Stomach (tissue), 8 donors: ENCODE measurements at regions not wholly inside any gene's neighbourhood (a gene's known extent, or its start where the extent isn't known, plus 50 kb on each side); places are given as distances from the start of the nearest gene placed in this dataset.

Experiments used
- DNase-seq, 2 donors: peaks; one replicate each; pipeline versions ENCODE4 v3.0.0 to v3.0.0-alpha.2; 2013 to 2019
- H3K27ac ChIP-seq, 5 donors: fragments of 200-600 bp in 4 of 5; sonication (generic) in 4 of 5; one replicate each; pipeline ENCODE4 v1.5.1; 2013 to 2019; ENCODE audit warnings: mild to moderate bottlenecking in 1 of 5, moderate library complexity in 1 of 5
- H3K27me3 ChIP-seq, 3 donors: fragments of 200-600 bp; sonication (generic); one replicate each; pipeline ENCODE4 v1.5.1; 2017 to 2019; ENCODE audit warnings: mixed run types in 1 of 3
- H3K36me3 ChIP-seq, 4 donors: fragments of 200-600 bp; sonication (generic); 1 replicate in 3 of 4; 2 replicates in 1 of 4; pipeline ENCODE4 v1.5.1; 2016 to 2019
- H3K4me1 ChIP-seq, 4 donors: fragments of 200-600 bp; sonication (generic); one replicate each; pipeline ENCODE4 v1.5.1; 2016 to 2019
- H3K4me3 ChIP-seq, 4 donors: fragments of 200-600 bp; sonication (generic) in 3 of 4; one replicate each; pipeline ENCODE4 v1.5.1; 2016 to 2019; ENCODE audit warnings: mild to moderate bottlenecking in 1 of 4
- H3K9me3 ChIP-seq, 4 donors: fragments of 200-600 bp; sonication (generic); one replicate each; pipeline ENCODE4 v1.5.1; 2016 to 2019
- EP300 ChIP-seq: sonication (generic); formaldehyde crosslinking; IDR thresholded peaks from one replicate; pipeline ENCODE4 v1.6.1; 2017; ENCODE audit warnings: antibody characterized with exemption
- POLR2A ChIP-seq, 4 donors: fragments of 450-650 bp; IDR thresholded peaks; one replicate each; pipeline ENCODE4 v1.6.1; 2016; ENCODE audit warnings: antibody characterized with exemption in 4 of 4, control low read depth in 2 of 4, mild to moderate bottlenecking in 1 of 4, moderate library complexity in 1 of 4
- POLR2AphosphoS5 ChIP-seq, 3 donors: sonication (generic); formaldehyde crosslinking; IDR thresholded peaks; one replicate each; pipeline ENCODE4 v1.6.1; 2016; ENCODE audit warnings: antibody characterized with exemption in 3 of 3
- WGBS, 5 donors: extraction: QIAGEN DNeasy Blood & Tissue Kit in 3 of 5; methylation state at CpG; one replicate each; pipeline versions ENCODE4 v1.1.5 to v1.1.7; 2013 to 2018; 5-methylcytosine and 5-hydroxymethylcytosine counted together
- intact Hi-C: fragments of 100-400 bp; cut with DNase I; formaldehyde crosslinking; loops from one replicate; pipeline ENCODE4 v1.15.1; 2023; ENCODE audit warnings: low total_unique reads
- TF ChIP-seq, protein P1 (sequence below), 7 experiments: fragments of 450-650 bp in 4 of 7; fragments of 200-600 bp in 3 of 7; sonication (generic) in 3 of 7; IDR thresholded peaks; one replicate each; pipeline ENCODE4 v1.5.1; 2016 to 2019; ENCODE audit warnings: antibody characterized with exemption in 7 of 7, control low read depth in 2 of 7, mild to moderate bottlenecking in 1 of 7
- donor health status: healthy with polysubstance abuse.
- donor health status: Bipolar disorder and iron deficiency.
- donor health status: healthy.

DNA sequence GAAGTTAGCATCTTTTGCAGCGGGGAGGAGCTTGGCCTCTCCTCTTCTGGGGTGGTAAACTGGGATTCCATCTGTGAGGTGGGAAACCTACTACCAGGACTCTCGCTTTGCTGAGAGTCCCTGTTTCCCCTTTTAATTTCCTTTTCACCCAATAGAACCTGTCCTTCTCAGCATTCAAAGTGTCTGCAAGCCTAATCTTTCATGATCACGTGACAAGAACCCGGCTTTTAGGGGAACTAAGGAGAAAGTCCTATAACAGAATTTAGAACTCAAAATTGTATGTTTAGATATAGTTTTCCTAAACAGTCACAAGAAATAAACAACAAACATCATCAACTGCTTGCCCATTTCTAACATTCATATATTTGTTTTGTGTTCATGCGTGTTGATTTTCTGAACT is 103.6 kb upstream of the CDH19 start:
- Histone ChIP-seq H3K36me3 (no peaks in the 10 kb centered on the region), H3K27me3 (no peaks in the 10 kb centered on the region), H3K4me3 (no peak overlapping the region), H3K27ac (no peak overlapping the region), H3K4me1 (no peaks in the 10 kb centered on the region), H3K9me3 (no peaks in the 10 kb centered on the region)
- 82 to 92% (median 87%) methylated on average over 5 of the region's 5 CpGs for WGBS, 5 donors
- no peak for TF ChIP-seq POLR2A (IDR thresholded peaks at IDR 0.05)
- TF ChIP-seq POLR2AphosphoS5 (IDR thresholded peaks at IDR 0.05) = no peak
- no peak for TF ChIP-seq EP300
- TF ChIP-seq, protein P1, sequence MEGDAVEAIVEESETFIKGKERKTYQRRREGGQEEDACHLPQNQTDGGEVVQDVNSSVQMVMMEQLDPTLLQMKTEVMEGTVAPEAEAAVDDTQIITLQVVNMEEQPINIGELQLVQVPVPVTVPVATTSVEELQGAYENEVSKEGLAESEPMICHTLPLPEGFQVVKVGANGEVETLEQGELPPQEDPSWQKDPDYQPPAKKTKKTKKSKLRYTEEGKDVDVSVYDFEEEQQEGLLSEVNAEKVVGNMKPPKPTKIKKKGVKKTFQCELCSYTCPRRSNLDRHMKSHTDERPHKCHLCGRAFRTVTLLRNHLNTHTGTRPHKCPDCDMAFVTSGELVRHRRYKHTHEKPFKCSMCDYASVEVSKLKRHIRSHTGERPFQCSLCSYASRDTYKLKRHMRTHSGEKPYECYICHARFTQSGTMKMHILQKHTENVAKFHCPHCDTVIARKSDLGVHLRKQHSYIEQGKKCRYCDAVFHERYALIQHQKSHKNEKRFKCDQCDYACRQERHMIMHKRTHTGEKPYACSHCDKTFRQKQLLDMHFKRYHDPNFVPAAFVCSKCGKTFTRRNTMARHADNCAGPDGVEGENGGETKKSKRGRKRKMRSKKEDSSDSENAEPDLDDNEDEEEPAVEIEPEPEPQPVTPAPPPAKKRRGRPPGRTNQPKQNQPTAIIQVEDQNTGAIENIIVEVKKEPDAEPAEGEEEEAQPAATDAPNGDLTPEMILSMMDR (IDR thresholded peaks at IDR 0.05) = no peak
- intact Hi-C loops = no loop called here
- DNase-seq = no peak

DNA sequence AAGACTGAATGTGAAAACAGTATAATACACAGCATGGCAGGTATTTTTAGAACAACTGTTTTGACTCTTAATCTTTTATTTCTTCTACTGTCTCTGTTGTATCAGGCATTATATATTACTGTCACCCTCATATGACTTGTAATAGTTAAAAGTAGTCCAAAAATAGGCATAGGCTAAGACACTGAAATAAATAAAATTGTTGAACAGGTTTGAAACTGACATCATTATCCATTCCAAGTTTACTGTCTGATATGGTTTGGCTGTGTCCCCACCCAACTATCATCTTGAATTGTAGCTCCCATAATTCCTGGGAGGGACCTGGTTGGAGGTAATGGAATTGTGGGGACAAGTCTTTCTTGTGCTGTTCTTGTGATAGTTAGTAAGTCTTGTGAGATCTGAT is 91.4 kb upstream of the CDH19 start:
- Histone ChIP-seq H3K36me3 (no peaks in the 10 kb centered on the region), H3K9me3 (no peaks in the 10 kb centered on the region), H3K4me1 (no peaks in the 10 kb centered on the region), H3K27ac (no peak overlapping the region), H3K27me3 (no peaks in the 10 kb centered on the region), H3K4me3 (no peak overlapping the region)
- no peak for TF ChIP-seq EP300
- TF ChIP-seq POLR2AphosphoS5 (IDR thresholded peaks at IDR 0.05) = no peak
- TF ChIP-seq, protein P1 (IDR thresholded peaks at IDR 0.05) = no peak
- TF ChIP-seq POLR2A (IDR thresholded peaks at IDR 0.05) = no peak
- intact Hi-C loops = no loop called here
- DNase-seq = no peak

- DNase-seq = no peak
- Histone ChIP-seq H3K9me3 (no peaks in the 10 kb centered on the region), H3K36me3 (no peaks in the 10 kb centered on the region), H3K4me1 (no peaks in the 10 kb centered on the region), H3K27me3 (no peaks in the 10 kb centered on the region), H3K4me3 (no peak overlapping the region), H3K27ac (no peak overlapping the region)
- WGBS, 5 donors = 76 to 88% (median 82%) methylated on average over 1 of the region's 1 CpG
- TF ChIP-seq, protein P1 (IDR thresholded peaks at IDR 0.05) = no peak
- no peak for TF ChIP-seq POLR2AphosphoS5 (IDR thresholded peaks at IDR 0.05)
- no peak for TF ChIP-seq POLR2A (IDR thresholded peaks at IDR 0.05)
- TF ChIP-seq EP300 = no peak
- intact Hi-C loops = no loop called here
Observed at GRCh38 chr18:66694852-66695251, 91.0 kb upstream of the CDH19 start.

- Histone ChIP-seq H3K27ac (no peak overlapping the region), H3K9me3 (peaks cover 0 to 26% (median 17%) of the 10 kb centered on the region in 4 donors), H3K4me1 (no peaks in the 10 kb centered on the region), H3K4me3 (no peak overlapping the region), H3K27me3 (no peaks in the 10 kb centered on the region), H3K36me3 (no peaks in the 10 kb centered on the region)
- TF ChIP-seq POLR2A (IDR thresholded peaks at IDR 0.05) (no peak), POLR2AphosphoS5 (IDR thresholded peaks at IDR 0.05) (no peak), EP300 (no peak)
- TF ChIP-seq, protein P1 (IDR thresholded peaks at IDR 0.05) = no peak
- no peak for DNase-seq
- WGBS, 5 donors = 53 to 96% (median 90%) methylated on average over 5 of the region's 5 CpGs
- intact Hi-C loops = no loop called here
Observed at GRCh38 chr18:66687635-66688034, 83.7 kb upstream of the CDH19 start.
